Omental fat pad (tissue), 3 donors: ENCODE measurements at regions not wholly inside any gene's neighbourhood (a gene's known extent, or its start where the extent isn't known, plus 50 kb on each side); places are given as distances from the start of the nearest gene placed in this dataset.

ENCODE experiments used
- ATAC-seq: fragments of 150-250 bp; one replicate; pipeline ENCODE4 v1.9.1; 2016; ENCODE audit warnings: mild to moderate bottlenecking, moderate library complexity; ENCODE audit not compliant: low FRiP score
- DNase-seq: peaks from one replicate; pipeline ENCODE4 v3.0.0-alpha.2; 2019; ENCODE audit warnings: low spot score
- TF ChIP-seq, protein P1 (sequence below), 3 donors: fragments of 450-650 bp; IDR thresholded peaks; one replicate each; pipeline ENCODE4 v1.5.1; 2016 to 2017; ENCODE audit warnings: antibody characterized with exemption in 3 of 3, mild to moderate bottlenecking in 3 of 3, moderate library complexity in 2 of 3

GRCh38 chr5:136516637-136517036 is 151.3 kb upstream of the TRPC7 start:
- ATAC-seq (no peak), DNase-seq (no peak)
- TF ChIP-seq, protein P1, sequence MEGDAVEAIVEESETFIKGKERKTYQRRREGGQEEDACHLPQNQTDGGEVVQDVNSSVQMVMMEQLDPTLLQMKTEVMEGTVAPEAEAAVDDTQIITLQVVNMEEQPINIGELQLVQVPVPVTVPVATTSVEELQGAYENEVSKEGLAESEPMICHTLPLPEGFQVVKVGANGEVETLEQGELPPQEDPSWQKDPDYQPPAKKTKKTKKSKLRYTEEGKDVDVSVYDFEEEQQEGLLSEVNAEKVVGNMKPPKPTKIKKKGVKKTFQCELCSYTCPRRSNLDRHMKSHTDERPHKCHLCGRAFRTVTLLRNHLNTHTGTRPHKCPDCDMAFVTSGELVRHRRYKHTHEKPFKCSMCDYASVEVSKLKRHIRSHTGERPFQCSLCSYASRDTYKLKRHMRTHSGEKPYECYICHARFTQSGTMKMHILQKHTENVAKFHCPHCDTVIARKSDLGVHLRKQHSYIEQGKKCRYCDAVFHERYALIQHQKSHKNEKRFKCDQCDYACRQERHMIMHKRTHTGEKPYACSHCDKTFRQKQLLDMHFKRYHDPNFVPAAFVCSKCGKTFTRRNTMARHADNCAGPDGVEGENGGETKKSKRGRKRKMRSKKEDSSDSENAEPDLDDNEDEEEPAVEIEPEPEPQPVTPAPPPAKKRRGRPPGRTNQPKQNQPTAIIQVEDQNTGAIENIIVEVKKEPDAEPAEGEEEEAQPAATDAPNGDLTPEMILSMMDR (IDR thresholded peaks at IDR 0.05), result no peak

- ATAC-seq, result no peak
- no peak for DNase-seq
- TF ChIP-seq, protein P1 (IDR thresholded peaks at IDR 0.05), result no peak
Observed at GRCh38 chr5:136513430-136513829, 148.1 kb upstream of the TRPC7 start.

DNA sequence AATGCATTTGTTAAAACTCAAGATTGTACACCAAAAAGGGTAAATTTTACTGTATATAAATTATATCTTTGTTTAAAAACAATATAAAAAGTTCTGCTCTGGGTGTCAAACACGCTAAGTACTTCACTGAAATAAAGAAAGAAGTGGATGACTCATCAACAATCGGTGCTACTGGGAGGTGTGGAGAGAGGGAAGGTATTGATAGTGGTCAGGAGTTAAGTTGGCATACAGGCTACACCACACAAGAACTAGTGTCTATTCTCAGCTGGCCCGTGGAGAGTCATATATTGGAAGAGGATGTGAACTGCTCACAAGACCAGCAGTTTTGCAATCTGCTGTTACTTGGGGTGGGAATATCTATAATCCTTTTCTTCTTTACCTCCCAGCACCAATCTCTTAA is 145.7 kb upstream of the TRPC7 start:
- ATAC-seq, result no peak
- TF ChIP-seq, protein P1 (IDR thresholded peaks at IDR 0.05), result no peak
- no peak for DNase-seq

DNA sequence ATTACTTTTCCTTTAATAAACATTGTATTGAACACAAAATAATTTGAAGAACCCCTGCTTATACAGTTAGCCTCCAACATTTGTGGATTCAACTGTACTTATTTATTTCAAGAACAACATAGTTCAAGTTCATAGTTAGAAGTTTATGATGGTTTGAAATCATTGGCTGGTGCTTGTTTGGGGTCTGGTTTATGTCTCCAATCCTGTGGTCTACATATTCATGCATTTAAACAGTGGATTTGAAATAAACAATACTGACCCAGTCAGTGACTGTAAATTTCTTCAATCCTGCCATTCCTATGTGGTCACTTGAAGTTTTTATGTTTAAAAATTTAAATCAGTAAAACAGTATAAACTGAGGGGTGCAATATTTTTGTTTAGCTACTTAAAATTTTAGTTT is 145.1 kb upstream of the TRPC7 start:
- no peak for DNase-seq

DNA sequence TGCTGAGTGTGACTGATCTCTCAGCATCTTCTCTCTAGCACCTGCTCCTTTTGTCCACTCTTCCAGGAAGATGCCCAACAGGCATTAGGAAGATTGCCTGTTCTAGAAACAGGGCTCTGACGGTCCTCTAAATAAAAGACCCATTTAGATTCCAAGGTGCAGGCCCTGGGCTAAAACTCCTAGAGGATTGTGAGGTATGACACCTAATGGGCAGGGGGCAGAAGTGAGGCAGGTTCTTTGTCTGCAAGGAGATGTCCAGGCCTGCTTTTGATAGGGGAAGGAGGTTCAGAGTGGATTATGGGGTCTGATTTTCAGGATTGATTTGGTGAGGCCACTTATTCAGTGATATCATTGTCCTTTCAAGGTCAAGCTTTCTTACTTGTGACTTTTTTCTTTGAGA is 140.8 kb upstream of the TRPC7 start:
- TF ChIP-seq, protein P1 (IDR thresholded peaks at IDR 0.05), result no peak
- ATAC-seq, result no peak
- DNase-seq, result no peak

More for the DNA sequence above, 145.1 kb upstream of the TRPC7 start:
- no peak for ATAC-seq
- TF ChIP-seq, protein P1 (IDR thresholded peaks at IDR 0.05), result no peak

DNA sequence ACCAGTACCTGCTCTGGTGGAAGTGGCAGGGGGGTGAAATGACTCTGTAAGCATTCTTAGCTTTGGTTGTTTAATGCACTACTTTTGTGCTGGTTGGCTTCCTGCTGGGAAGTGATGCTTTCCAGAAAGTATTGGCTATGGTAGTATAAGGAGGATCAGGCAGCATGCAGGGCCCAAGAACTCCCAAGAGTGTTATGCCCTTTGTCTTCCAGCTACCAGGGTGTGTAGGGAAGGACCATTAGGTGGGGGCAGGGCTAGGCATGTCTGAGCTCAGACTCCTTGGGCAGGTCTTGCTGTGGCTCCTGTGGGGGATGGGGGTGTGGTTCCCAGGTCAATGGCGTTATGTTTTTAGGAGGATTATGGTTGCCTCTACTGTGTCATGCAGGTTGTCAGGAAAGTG is 135.8 kb upstream of the TRPC7 start:
- DNase-seq, result no peak
- TF ChIP-seq, protein P1 (IDR thresholded peaks at IDR 0.05), result no peak
- no peak for ATAC-seq

GRCh38 chr5:136492587-136492986 is 127.2 kb upstream of the TRPC7 start:
- DNase-seq (no peak), ATAC-seq (no peak)
- TF ChIP-seq, protein P1 (IDR thresholded peaks at IDR 0.05), result no peak
